ENCODE measurements at regions not wholly inside any gene's neighbourhood (a gene's known extent, or its start where the extent isn't known, plus 50 kb on each side); places are given as distances from the start of the nearest gene placed in this dataset.

GRCh38 chr4:14386196-14386595, 616.1 kb upstream of the CPEB2 start:
- no peak for DNase-seq
- Histone ChIP-seq H3K36me3 (ENCODE audit: control insufficient read depth, insufficient read depth, low read length) (no peaks in the 10 kb centered on the region), H3K4me1 (ENCODE audit: control insufficient read depth, insufficient read depth, low read length) (peaks cover 5% of the 10 kb centered on the region), H3K27me3 (ENCODE audit: control insufficient read depth, insufficient read depth, low read length) (no peaks in the 10 kb centered on the region), H3K9me3 (ENCODE audit: control insufficient read depth, low read depth, low read length) (no peaks in the 10 kb centered on the region), H3K4me3 (ENCODE audit: low read length) (no peak overlapping the region), H3K27ac (ENCODE audit: low read length) (no peak overlapping the region)
- WGBS (ENCODE audit: insufficient coverage, low lambda C conversion rate), result no CpG with 5 or more reads among the region's 3 CpGs

DNA sequence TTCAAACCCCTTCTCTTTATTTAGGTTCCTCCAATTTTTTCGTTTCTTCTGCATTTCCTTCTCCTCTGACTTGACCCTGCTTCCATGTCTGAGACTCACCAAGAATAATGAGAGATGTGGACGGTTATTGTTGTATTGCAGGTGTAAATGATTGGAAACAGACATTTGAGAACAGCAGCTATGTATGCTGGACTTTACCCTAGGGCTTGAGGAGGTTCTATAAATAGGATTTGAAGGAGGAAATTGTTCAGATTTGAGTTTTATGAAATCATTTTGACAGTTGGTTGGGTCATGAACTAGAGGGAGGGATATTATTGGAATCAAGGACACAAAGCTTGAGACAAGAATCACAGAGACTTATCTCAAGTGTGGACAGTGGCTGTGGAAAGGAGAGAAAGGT, 614.6 kb upstream of the CPEB2 start:
- Histone ChIP-seq H3K9me3 (ENCODE audit: control insufficient read depth, low read depth, low read length) (no peaks in the 10 kb centered on the region), H3K36me3 (ENCODE audit: control insufficient read depth, insufficient read depth, low read length) (no peaks in the 10 kb centered on the region), H3K4me1 (ENCODE audit: control insufficient read depth, insufficient read depth, low read length) (peaks cover 5% of the 10 kb centered on the region), H3K27me3 (ENCODE audit: control insufficient read depth, insufficient read depth, low read length) (no peaks in the 10 kb centered on the region), H3K4me3 (ENCODE audit: low read length) (no peak overlapping the region), H3K27ac (ENCODE audit: low read length) (no peak overlapping the region)
- DNase-seq, result peak in 1 of 2 donors; percentile 36
- 22% methylated on average over 1 of the region's 2 CpGs for WGBS (ENCODE audit: insufficient coverage, low lambda C conversion rate)

- no CpG with 5 or more reads among the region's 4 CpGs for WGBS (ENCODE audit: insufficient coverage, low lambda C conversion rate)
- H3K4me1 ChIP-seq (ENCODE audit: control insufficient read depth, insufficient read depth, low read length), result peaks cover 5% of the 10 kb centered on the region
Observed at GRCh38 chr4:14392378-14392777, 609.9 kb upstream of the CPEB2 start.

GRCh38 chr4:14396183-14396582, 606.1 kb upstream of the CPEB2 start:
- no peak overlapping the region for H3K4me3 ChIP-seq (ENCODE audit: low read length)
- DNase-seq, result no peak
- H3K36me3 ChIP-seq (ENCODE audit: control insufficient read depth, insufficient read depth, low read length), result no peaks in the 10 kb centered on the region
- no peaks in the 10 kb centered on the region for H3K4me1 ChIP-seq (ENCODE audit: control insufficient read depth, insufficient read depth, low read length)
- WGBS (ENCODE audit: insufficient coverage, low lambda C conversion rate), result 70% methylated on average over 2 of the region's 2 CpGs
- no peaks in the 10 kb centered on the region for H3K9me3 ChIP-seq (ENCODE audit: control insufficient read depth, low read depth, low read length)
- no peaks in the 10 kb centered on the region for H3K27me3 ChIP-seq (ENCODE audit: control insufficient read depth, insufficient read depth, low read length)
- H3K27ac ChIP-seq (ENCODE audit: low read length), result no peak overlapping the region

More at GRCh38 chr4:14392378-14392777, 609.9 kb upstream of the CPEB2 start:
- H3K9me3 ChIP-seq (ENCODE audit: control insufficient read depth, low read depth, low read length), result no peaks in the 10 kb centered on the region
- no peak overlapping the region for H3K27ac ChIP-seq (ENCODE audit: low read length)
- no peaks in the 10 kb centered on the region for H3K27me3 ChIP-seq (ENCODE audit: control insufficient read depth, insufficient read depth, low read length)
- no peaks in the 10 kb centered on the region for H3K36me3 ChIP-seq (ENCODE audit: control insufficient read depth, insufficient read depth, low read length)
- DNase-seq, result no peak
- H3K4me3 ChIP-seq (ENCODE audit: low read length), result no peak overlapping the region

GRCh38 chr4:14399848-14400247, 602.4 kb upstream of the CPEB2 start:
- Histone ChIP-seq H3K4me3 (ENCODE audit: low read length) (no peak overlapping the region), H3K27me3 (ENCODE audit: control insufficient read depth, insufficient read depth, low read length) (no peaks in the 10 kb centered on the region)
- no peak for DNase-seq

DNA sequence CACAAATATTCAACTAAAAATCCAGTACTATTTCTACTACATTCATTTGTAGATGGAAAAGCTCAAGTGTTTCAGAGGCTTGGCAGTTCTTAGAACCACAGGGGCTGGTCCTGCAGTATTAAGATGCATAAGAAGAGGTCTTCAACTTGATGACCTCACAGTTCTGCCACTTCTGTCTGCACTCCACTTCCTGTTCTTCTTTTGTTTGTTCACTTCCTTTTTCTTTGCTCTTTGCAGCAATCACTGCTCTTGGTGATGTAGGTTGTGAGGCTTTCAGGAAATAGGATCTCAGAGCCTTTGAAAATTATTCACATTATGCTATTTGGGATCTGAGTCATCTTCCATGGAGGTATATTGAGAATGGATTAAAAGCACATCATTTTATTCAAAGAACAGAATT, 602.0 kb upstream of the CPEB2 start:
- no peak overlapping the region for H3K4me3 ChIP-seq (ENCODE audit: low read length)
- H3K9me3 ChIP-seq (ENCODE audit: control insufficient read depth, low read depth, low read length), result no peaks in the 10 kb centered on the region
- no peak overlapping the region for H3K27ac ChIP-seq (ENCODE audit: low read length)
- DNase-seq, result no peak
- H3K36me3 ChIP-seq (ENCODE audit: control insufficient read depth, insufficient read depth, low read length), result no peaks in the 10 kb centered on the region
- no peaks in the 10 kb centered on the region for H3K27me3 ChIP-seq (ENCODE audit: control insufficient read depth, insufficient read depth, low read length)
- no peaks in the 10 kb centered on the region for H3K4me1 ChIP-seq (ENCODE audit: control insufficient read depth, insufficient read depth, low read length)

More at GRCh38 chr4:14399848-14400247, 602.4 kb upstream of the CPEB2 start:
- Histone ChIP-seq H3K36me3 (ENCODE audit: control insufficient read depth, insufficient read depth, low read length) (no peaks in the 10 kb centered on the region), H3K4me1 (ENCODE audit: control insufficient read depth, insufficient read depth, low read length) (no peaks in the 10 kb centered on the region), H3K9me3 (ENCODE audit: control insufficient read depth, low read depth, low read length) (no peaks in the 10 kb centered on the region), H3K27ac (ENCODE audit: low read length) (no peak overlapping the region)

GRCh38 chr4:14403132-14403531, 599.1 kb upstream of the CPEB2 start:
- no peak for DNase-seq
- no peaks in the 10 kb centered on the region for H3K36me3 ChIP-seq (ENCODE audit: control insufficient read depth, insufficient read depth, low read length)
- H3K27me3 ChIP-seq (ENCODE audit: control insufficient read depth, insufficient read depth, low read length), result no peaks in the 10 kb centered on the region
- WGBS (ENCODE audit: insufficient coverage, low lambda C conversion rate), result no CpG with 5 or more reads among the region's 1 CpG
- H3K4me3 ChIP-seq (ENCODE audit: low read length), result no peak overlapping the region
- no peaks in the 10 kb centered on the region for H3K4me1 ChIP-seq (ENCODE audit: control insufficient read depth, insufficient read depth, low read length)
- no peaks in the 10 kb centered on the region for H3K9me3 ChIP-seq (ENCODE audit: control insufficient read depth, low read depth, low read length)
- H3K27ac ChIP-seq (ENCODE audit: low read length), result no peak overlapping the region

DNA sequence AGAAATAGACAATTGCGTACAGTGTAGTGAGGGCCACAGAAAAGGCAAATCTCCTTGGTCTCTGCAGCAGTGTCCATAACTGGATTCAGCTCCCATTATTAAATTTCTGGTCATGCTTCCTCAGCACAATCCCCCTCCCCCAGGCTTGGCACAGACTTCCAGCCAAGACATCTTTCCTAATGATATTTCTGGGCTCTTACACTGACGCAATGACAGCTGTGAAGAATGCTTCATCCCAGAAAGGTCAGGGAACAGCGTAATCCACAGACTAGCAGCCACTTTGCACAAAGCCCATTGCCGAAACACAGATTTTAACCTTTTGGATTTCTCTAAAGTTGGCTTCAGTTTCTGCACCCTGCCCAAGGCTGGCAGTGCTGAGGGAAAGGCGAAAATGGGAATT, 597.6 kb upstream of the CPEB2 start:
- peak in 1 of 2 donors; percentile 11 for DNase-seq
- WGBS (ENCODE audit: insufficient coverage, low lambda C conversion rate), result no CpG with 5 or more reads among the region's 5 CpGs
- Histone ChIP-seq H3K4me3 (ENCODE audit: low read length) (no peak overlapping the region), H3K36me3 (ENCODE audit: control insufficient read depth, insufficient read depth, low read length) (no peaks in the 10 kb centered on the region), H3K4me1 (ENCODE audit: control insufficient read depth, insufficient read depth, low read length) (no peaks in the 10 kb centered on the region), H3K27me3 (ENCODE audit: control insufficient read depth, insufficient read depth, low read length) (no peaks in the 10 kb centered on the region), H3K9me3 (ENCODE audit: control insufficient read depth, low read depth, low read length) (no peaks in the 10 kb centered on the region), H3K27ac (ENCODE audit: low read length) (no peak overlapping the region)

- no peaks in the 10 kb centered on the region for H3K9me3 ChIP-seq (ENCODE audit: control insufficient read depth, low read depth, low read length)
- no peak overlapping the region for H3K4me3 ChIP-seq (ENCODE audit: low read length)
- DNase-seq, result no peak
- no peaks in the 10 kb centered on the region for H3K36me3 ChIP-seq (ENCODE audit: control insufficient read depth, insufficient read depth, low read length)
- WGBS (ENCODE audit: insufficient coverage, low lambda C conversion rate), result 0% methylated on average over 1 of the region's 3 CpGs
- no peaks in the 10 kb centered on the region for H3K27me3 ChIP-seq (ENCODE audit: control insufficient read depth, insufficient read depth, low read length)
- H3K27ac ChIP-seq (ENCODE audit: low read length), result no peak overlapping the region
- H3K4me1 ChIP-seq (ENCODE audit: control insufficient read depth, insufficient read depth, low read length), result no peaks in the 10 kb centered on the region
Observed at GRCh38 chr4:14410516-14410915, 591.8 kb upstream of the CPEB2 start.

DNA sequence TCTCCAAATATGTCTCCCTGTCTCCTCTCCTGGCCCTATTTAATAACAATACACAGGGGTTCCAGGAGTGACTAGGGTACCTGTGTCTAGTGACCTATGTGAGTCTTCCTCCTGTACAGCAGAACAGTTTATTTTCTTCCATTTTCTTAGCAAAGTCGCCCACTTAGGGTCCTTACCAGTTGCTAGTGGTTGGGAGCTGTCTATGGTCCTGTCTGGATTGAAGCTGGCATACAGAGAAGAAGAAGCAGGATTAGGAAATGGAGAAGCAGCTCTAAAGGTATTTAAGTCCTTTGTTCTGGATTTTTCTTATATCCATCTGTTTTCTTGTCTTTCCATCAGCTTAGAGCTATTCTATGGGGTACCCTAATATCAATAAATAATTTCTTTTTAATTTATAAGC, 587.1 kb upstream of the CPEB2 start:
- H3K9me3 ChIP-seq (ENCODE audit: control insufficient read depth, low read depth, low read length), result no peaks in the 10 kb centered on the region
- DNase-seq, result no peak
- H3K4me3 ChIP-seq (ENCODE audit: low read length), result no peak overlapping the region

GRCh38 chr4:14419516-14419915, 582.8 kb upstream of the CPEB2 start:
- H3K27me3 ChIP-seq (ENCODE audit: control insufficient read depth, insufficient read depth, low read length), result no peaks in the 10 kb centered on the region
- no CpG with 5 or more reads among the region's 2 CpGs for WGBS (ENCODE audit: insufficient coverage, low lambda C conversion rate)

More for the DNA sequence above, 587.1 kb upstream of the CPEB2 start:
- Histone ChIP-seq H3K4me1 (ENCODE audit: control insufficient read depth, insufficient read depth, low read length) (no peaks in the 10 kb centered on the region), H3K36me3 (ENCODE audit: control insufficient read depth, insufficient read depth, low read length) (no peaks in the 10 kb centered on the region), H3K27me3 (ENCODE audit: control insufficient read depth, insufficient read depth, low read length) (no peaks in the 10 kb centered on the region), H3K27ac (ENCODE audit: low read length) (no peak overlapping the region)
- no CpG with 5 or more reads among the region's 1 CpG for WGBS (ENCODE audit: insufficient coverage, low lambda C conversion rate)

More at GRCh38 chr4:14419516-14419915, 582.8 kb upstream of the CPEB2 start:
- H3K9me3 ChIP-seq (ENCODE audit: control insufficient read depth, low read depth, low read length), result no peaks in the 10 kb centered on the region
- no peak overlapping the region for H3K27ac ChIP-seq (ENCODE audit: low read length)
- H3K36me3 ChIP-seq (ENCODE audit: control insufficient read depth, insufficient read depth, low read length), result no peaks in the 10 kb centered on the region
- H3K4me3 ChIP-seq (ENCODE audit: low read length), result no peak overlapping the region
- no peaks in the 10 kb centered on the region for H3K4me1 ChIP-seq (ENCODE audit: control insufficient read depth, insufficient read depth, low read length)
- DNase-seq, result no peak
